BJ (cell line): ENCODE measurements at regions not wholly inside any gene's neighbourhood (a gene's known extent, or its start where the extent isn't known, plus 50 kb on each side); places are given as distances from the start of the nearest gene placed in this dataset.
"Not testable (repeated sequence)": the region's sequence is repeated elsewhere in the genome, so short reads cannot be mapped to it uniquely, and the experiment has no call there.

Experiments used
- CTCF ChIA-PET: fragments of 350-600 bp; formaldehyde crosslinking; extraction: SDS; loops from one replicate; lab custom pipeline; 2021; ENCODE audit warnings: antibody characterized with exemption, inconsistent platforms; lab: Yijun Ruan, JAX
- POLR2A ChIA-PET: fragments of 300-600 bp; sonication (Branson Sonifier 250); formaldehyde crosslinking; extraction: SDS; loops from one replicate; lab custom pipeline; 2021; ENCODE audit warnings: antibody characterized with exemption; lab: Charles Lee
- DNase-seq: peaks from one replicate; pipeline ENCODE4 v3.0.0-alpha.2; 2011; ENCODE audit warnings: low read depth
- H3K27me3 ChIP-seq: 2 replicates; pipeline ENCODE4 v1.6.0; 2011; ENCODE audit warnings: low read length; ENCODE audit not compliant: control insufficient read depth, insufficient read depth
- H3K36me3 ChIP-seq: 2 replicates; pipeline ENCODE4 v1.5.1; 2011; ENCODE audit warnings: low read length; ENCODE audit not compliant: control insufficient read depth, insufficient read depth
- H3K4me3 ChIP-seq: 2 replicates; pipeline ENCODE4 v1.5.1; 2011; ENCODE audit warnings: low read depth, mild to moderate bottlenecking, control low read depth, low read length
- TF ChIP-seq, protein P1 (sequence below): IDR thresholded peaks from 2 replicates; pipeline ENCODE4 v1.5.1; 2011; ENCODE audit warnings: low read depth, mild to moderate bottlenecking, control low read depth, inconsistent platforms, low read length, moderate library complexity; ENCODE audit not compliant: insufficient read depth

DNA sequence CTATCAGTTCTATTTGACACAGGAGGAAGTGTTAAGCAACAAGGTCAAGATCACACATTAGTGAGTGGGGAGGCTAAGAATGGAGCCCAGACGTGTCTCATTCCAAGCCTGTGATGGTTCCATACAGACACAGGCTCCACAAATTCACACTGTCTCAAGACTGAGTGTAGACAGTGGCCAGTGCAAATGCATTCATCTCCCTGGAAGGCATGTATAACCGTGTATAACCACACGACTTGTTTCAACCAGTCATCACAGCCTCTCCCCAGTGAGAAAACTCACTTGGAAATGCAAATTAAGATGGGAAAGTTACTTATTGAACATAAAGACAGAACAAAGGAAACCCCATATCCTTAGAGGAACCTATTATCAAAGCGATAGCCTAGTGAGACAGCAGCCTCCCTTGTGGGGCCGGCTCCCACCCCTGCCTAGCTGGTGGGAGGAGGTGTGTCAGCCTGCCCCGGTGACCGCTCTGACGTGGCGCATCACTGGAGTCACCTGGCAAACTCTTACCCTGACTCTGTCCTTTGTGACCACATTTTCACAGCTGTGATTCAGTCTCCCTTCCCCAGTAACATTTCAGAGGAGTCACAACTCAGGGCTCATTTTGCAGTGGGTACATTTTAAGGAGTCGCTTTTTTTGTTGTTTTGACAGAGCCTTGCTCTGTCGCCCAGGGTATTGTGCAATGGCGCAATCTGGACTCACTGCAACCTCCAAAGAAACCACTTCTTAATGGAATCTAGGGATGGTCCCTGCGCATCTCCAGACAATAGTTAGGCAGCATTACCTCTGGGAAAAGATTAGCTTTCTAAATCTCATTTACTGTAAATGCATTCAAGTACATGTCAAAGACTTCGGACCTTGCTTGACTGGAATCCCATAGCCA, 126.6 kb upstream of the PARD3 start:
- Histone ChIP-seq H3K36me3 (no peaks in the 10 kb centered on the region), H3K27me3 (no peaks in the 10 kb centered on the region), H3K4me3 (no peak overlapping the region)
- TF ChIP-seq, protein P1, sequence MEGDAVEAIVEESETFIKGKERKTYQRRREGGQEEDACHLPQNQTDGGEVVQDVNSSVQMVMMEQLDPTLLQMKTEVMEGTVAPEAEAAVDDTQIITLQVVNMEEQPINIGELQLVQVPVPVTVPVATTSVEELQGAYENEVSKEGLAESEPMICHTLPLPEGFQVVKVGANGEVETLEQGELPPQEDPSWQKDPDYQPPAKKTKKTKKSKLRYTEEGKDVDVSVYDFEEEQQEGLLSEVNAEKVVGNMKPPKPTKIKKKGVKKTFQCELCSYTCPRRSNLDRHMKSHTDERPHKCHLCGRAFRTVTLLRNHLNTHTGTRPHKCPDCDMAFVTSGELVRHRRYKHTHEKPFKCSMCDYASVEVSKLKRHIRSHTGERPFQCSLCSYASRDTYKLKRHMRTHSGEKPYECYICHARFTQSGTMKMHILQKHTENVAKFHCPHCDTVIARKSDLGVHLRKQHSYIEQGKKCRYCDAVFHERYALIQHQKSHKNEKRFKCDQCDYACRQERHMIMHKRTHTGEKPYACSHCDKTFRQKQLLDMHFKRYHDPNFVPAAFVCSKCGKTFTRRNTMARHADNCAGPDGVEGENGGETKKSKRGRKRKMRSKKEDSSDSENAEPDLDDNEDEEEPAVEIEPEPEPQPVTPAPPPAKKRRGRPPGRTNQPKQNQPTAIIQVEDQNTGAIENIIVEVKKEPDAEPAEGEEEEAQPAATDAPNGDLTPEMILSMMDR: no peak
- ChIA-PET POLR2A (no interaction called here), CTCF (interaction anchor here (1.0 kb wide), 1 partner anchor 22 kb away, joined by 4 read pairs; no protein-coding TSS in a partner anchor)
- DNase-seq: no peak

DNA sequence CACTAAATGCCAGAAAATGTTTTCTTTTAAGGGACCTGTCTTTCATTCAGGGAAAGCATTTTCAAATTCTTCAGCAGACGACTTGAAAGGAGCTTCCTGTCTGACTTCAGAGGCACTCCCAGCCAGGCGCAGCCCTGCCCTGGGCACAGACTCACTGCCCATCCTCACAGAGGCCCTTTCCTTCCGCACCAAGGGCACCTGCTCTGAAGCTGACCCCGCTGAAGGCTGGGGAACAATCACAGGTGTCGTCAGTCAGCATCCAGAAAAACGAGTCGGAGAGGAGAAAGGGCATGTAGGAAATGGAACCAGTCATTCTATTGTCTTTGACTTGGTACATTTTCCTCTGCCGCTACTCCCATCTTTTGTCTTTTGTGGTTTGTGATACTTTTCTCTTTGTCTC, 125.3 kb upstream of the PARD3 start:
- ChIA-PET CTCF (interaction anchor here (1.1 kb wide), 1 partner anchor 11 kb away, joined by 5 read pairs; no protein-coding TSS in a partner anchor), POLR2A (no interaction called here)
- Histone ChIP-seq H3K4me3 (no peak overlapping the region), H3K27me3 (no peaks in the 10 kb centered on the region), H3K36me3 (no peaks in the 10 kb centered on the region)
- TF ChIP-seq, protein P1: no peak
- DNase-seq: no peak

DNA sequence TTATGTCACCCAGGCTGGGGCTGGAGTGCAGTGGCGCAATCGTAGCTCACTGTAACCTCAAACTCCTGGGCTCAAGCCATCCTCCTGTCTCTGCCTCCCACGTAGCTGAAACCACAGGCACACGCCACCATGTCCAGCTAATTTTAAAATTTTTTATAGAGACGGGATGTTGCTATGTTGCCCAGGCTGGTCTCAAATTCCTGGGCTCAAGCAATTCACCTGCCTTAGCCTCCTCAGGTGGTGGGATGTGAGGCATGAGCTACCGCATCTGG, 123.2 kb upstream of the PARD3 start:
- no peak for DNase-seq
- CTCF ChIA-PET: interaction anchor here (0.5 to 1.4 kb wide), 6 partner anchors 9 to 213 kb away, joined by 3 to 8 read pairs (median 3); no protein-coding TSS in a partner anchor
- no peak overlapping the region for H3K4me3 ChIP-seq
- POLR2A ChIA-PET: no interaction called here
- no peaks in the 10 kb centered on the region for H3K36me3 ChIP-seq
- H3K27me3 ChIP-seq: no peaks in the 10 kb centered on the region
- TF ChIP-seq, protein P1: no peak

DNA sequence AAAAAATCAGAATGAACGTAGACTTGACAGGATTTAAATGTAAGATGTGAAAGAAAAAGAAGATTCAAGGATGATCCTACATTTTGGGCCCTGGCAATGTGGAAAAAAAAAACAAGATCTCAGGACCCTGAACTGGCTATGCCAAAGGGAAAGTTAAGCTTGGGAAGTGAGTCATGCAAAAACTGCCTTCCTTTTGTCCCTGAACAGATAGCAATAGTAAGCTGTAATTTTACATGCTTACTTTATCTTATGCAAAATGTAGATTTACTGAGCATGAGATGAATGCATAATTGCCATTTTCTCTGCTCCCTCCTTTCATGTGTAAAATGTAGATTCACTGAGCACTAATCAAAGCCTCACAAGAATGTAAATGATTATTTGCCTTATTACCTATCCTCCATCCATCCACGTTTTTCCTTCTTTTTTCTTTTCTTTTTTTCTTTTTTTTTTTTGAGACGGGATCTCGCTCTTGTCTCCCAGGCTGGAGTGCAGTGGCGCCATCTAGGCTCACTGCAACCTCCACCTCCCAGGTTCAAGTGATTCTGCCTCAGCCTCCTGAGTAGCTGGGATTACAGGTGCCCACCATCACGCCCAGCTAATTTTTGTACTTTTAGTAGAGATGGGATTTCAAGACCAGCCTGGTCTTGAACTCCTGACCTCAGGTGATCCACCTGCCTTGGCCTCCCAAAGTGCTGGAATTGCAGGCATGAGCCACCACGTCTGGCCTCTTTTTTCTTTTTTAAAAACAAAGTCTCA, 122.7 kb upstream of the PARD3 start:
- ChIA-PET POLR2A (interaction anchor here (0.5 to 0.9 kb wide), 2 partner anchors 21 to 713 kb away, joined by 3 to 4 read pairs; no protein-coding TSS in a partner anchor), CTCF (interaction anchor here (0.6 to 1.4 kb wide), 7 partner anchors 9 to 213 kb away, joined by 3 to 8 read pairs (median 4); no protein-coding TSS in a partner anchor)
- not testable (repeated sequence) for H3K4me3 ChIP-seq, H3K36me3 ChIP-seq, H3K27me3 ChIP-seq, DNase-seq

DNA sequence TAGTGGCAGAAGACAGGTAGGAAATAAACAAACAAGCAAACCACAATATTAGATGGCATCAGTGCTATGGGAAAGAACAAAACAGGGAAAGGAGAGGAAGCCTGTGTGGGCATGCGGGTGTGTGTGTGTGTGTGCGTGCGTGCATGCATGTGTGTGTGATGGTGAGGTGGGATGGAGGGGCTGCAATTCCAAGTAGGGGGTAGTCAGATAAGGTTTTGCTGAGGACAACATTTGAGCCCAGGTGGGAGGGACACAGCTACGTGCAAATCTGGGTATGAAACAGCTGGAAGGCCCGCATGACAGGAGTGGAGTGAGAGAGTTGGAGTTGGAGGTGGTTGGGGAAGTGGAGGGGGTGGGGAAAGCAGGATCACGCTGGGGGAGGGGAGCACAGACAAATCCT, 121.0 kb upstream of the PARD3 start:
- no peaks in the 10 kb centered on the region for H3K36me3 ChIP-seq
- TF ChIP-seq, protein P1: no peak
- POLR2A ChIA-PET: no interaction called here
- H3K4me3 ChIP-seq: no peak overlapping the region
- H3K27me3 ChIP-seq: no peaks in the 10 kb centered on the region
- DNase-seq: no peak
- CTCF ChIA-PET: interaction anchor here (1.0 kb wide), 1 partner anchor 15 kb away, joined by 4 read pairs; no protein-coding TSS in a partner anchor
